Activated T-cell treated with anti-CD3 and anti-CD28 coated beads, Interleukin-2, amount 50 U/mL, for 72 hours (primary cell): ENCODE measurements at regions not wholly inside any gene's neighbourhood (a gene's known extent, or its start where the extent isn't known, plus 50 kb on each side); places are given as distances from the start of the nearest gene placed in this dataset.

Experiments
- ATAC-seq, 2 donors: fragments of 150-1000 bp; cut with Tn5 transposase; replicated peaks in 1 of 2; 2 replicates each; pipeline ENCODE4 v1.10.0; 2021; ENCODE audit warnings: moderate library complexity in 2 of 2, mild to moderate bottlenecking in 1 of 2
- DNase-seq, 2 donors: peaks; one replicate each; pipeline ENCODE4 v3.0.0; 2021 to 2022; ENCODE audit warnings: mixed read lengths in 1 of 2
- H3K27ac Mint-ChIP-seq: one replicate; pipeline ENCODE4 v1.8.0; 2022; ENCODE audit warnings: mild to moderate bottlenecking, moderate library complexity, mixed read lengths
- H3K27me3 Mint-ChIP-seq: one replicate; pipeline ENCODE4 v1.8.0; 2022; ENCODE audit warnings: low read depth, mixed read lengths
- H3K36me3 Mint-ChIP-seq, 2 donors: one replicate each; pipeline ENCODE4 v1.8.0; 2022; ENCODE audit warnings: mixed read lengths in 2 of 2, mild to moderate bottlenecking in 1 of 2; ENCODE audit not compliant: insufficient read depth in 2 of 2
- H3K4me1 Mint-ChIP-seq: one replicate; pipeline ENCODE4 v1.8.0; 2022; ENCODE audit warnings: low read depth, mixed read lengths
- H3K4me3 Mint-ChIP-seq, 2 donors: one replicate each; pipeline ENCODE4 v1.8.0; 2022; ENCODE audit warnings: mild to moderate bottlenecking in 2 of 2, mixed read lengths in 2 of 2, moderate library complexity in 2 of 2
- H3K9me3 Mint-ChIP-seq, 2 donors: one replicate each; pipeline ENCODE4 v1.8.0; 2022; ENCODE audit warnings: mixed read lengths in 2 of 2

DNA sequence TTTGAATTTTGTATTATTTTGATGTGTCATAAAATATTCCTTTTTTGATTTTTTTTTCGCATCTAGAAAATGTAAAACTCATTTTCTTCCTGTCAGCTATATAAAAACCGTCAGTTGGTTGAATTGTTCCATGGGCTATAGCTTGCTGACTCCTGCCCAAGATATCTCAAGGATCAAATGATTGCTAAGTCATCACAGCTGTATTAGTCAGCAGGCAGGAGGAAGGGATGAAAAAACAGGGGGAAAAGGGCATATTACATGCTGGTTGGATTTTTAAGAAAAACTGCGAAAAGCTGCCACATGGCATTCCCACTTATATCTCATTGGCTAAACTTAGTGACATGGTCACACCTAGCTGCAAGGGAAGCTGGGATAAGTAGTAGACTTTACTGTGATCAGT lies 569.9 kb downstream of the BCKDHB start:
- no peaks in the 10 kb centered on the region for H3K4me1 Mint-ChIP-seq
- DNase-seq: no peak
- no peaks in the 10 kb centered on the region for H3K27me3 Mint-ChIP-seq
- ATAC-seq: no peak
- H3K36me3 Mint-ChIP-seq: no peaks in the 10 kb centered on the region
- peaks cover 2 to 4% of the 10 kb centered on the region in 2 donors for H3K9me3 Mint-ChIP-seq
- no peak overlapping the region for H3K27ac Mint-ChIP-seq
- H3K4me3 Mint-ChIP-seq: no peak overlapping the region

GRCh38 chr6:80674669-80675068 lies 568.2 kb downstream of the BCKDHB start:
- no peak overlapping the region for H3K4me3 Mint-ChIP-seq
- no peaks in the 10 kb centered on the region for H3K36me3 Mint-ChIP-seq
- no peaks in the 10 kb centered on the region for H3K27me3 Mint-ChIP-seq

GRCh38 chr6:80673367-80673766 lies 566.9 kb downstream of the BCKDHB start:
- no peaks in the 10 kb centered on the region for H3K36me3 Mint-ChIP-seq
- H3K4me3 Mint-ChIP-seq: no peak overlapping the region
- H3K27ac Mint-ChIP-seq: no peak overlapping the region
- peaks cover under 1 to 4% of the 10 kb centered on the region in 2 donors for H3K9me3 Mint-ChIP-seq
- no peak for DNase-seq
- no peaks in the 10 kb centered on the region for H3K27me3 Mint-ChIP-seq
- no peaks in the 10 kb centered on the region for H3K4me1 Mint-ChIP-seq
- no peak for ATAC-seq

More at GRCh38 chr6:80674669-80675068, 568.2 kb downstream of the BCKDHB start:
- ATAC-seq (no peak), DNase-seq (no peak)
- Mint-ChIP-seq H3K4me1 (no peaks in the 10 kb centered on the region), H3K27ac (no peak overlapping the region), H3K9me3 (peaks cover 2 to 4% of the 10 kb centered on the region in 2 donors)

DNA sequence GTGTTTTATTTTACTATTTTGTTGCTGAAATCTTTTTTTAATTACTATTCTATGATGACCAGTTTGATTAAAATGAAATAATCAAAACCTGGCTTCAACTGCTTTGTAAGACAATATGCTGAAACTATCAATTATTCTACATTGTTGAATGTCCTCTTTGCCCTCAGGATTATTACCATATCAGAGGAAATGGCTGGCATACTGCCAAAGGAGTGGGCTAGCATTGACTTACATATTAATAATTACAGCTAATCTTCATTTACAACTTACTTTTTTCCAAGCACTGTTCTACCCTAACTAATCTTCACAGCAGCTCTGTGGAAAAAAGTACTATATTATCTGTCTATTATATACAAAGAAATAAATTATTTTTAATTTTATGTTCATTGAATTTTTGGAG lies 560.5 kb downstream of the BCKDHB start:
- DNase-seq (no peak), ATAC-seq (no peak)
- no peaks in the 10 kb centered on the region for H3K4me1 Mint-ChIP-seq
- H3K27me3 Mint-ChIP-seq: no peaks in the 10 kb centered on the region
- H3K36me3 Mint-ChIP-seq: no peaks in the 10 kb centered on the region
- no peaks in the 10 kb centered on the region for H3K9me3 Mint-ChIP-seq
- no peak overlapping the region for H3K4me3 Mint-ChIP-seq
- H3K27ac Mint-ChIP-seq: no peak overlapping the region

- H3K4me1 Mint-ChIP-seq: no peaks in the 10 kb centered on the region
- H3K27me3 Mint-ChIP-seq: no peaks in the 10 kb centered on the region
These were observed 552.5 kb downstream of the BCKDHB start for GRCh38 chr6:80658926-80659325.

GRCh38 chr6:80647156-80647555 lies 540.7 kb downstream of the BCKDHB start:
- no peaks in the 10 kb centered on the region for H3K36me3 Mint-ChIP-seq
- no peaks in the 10 kb centered on the region for H3K4me1 Mint-ChIP-seq
- DNase-seq (no peak), ATAC-seq (no peak)
- H3K4me3 Mint-ChIP-seq: no peak overlapping the region
- no peak overlapping the region for H3K27ac Mint-ChIP-seq
- no peaks in the 10 kb centered on the region for H3K27me3 Mint-ChIP-seq
- peaks cover 2 to 9% of the 10 kb centered on the region in 2 donors for H3K9me3 Mint-ChIP-seq

More at GRCh38 chr6:80658926-80659325, 552.5 kb downstream of the BCKDHB start:
- no peak for DNase-seq
- no peaks in the 10 kb centered on the region for H3K36me3 Mint-ChIP-seq
- ATAC-seq: no peak
- no peak overlapping the region for H3K4me3 Mint-ChIP-seq
- no peak overlapping the region for H3K27ac Mint-ChIP-seq
- H3K9me3 Mint-ChIP-seq: peaks cover 0 to 4% of the 10 kb centered on the region in 2 donors

- no peaks in the 10 kb centered on the region for H3K4me1 Mint-ChIP-seq
These were observed 537.4 kb downstream of the BCKDHB start for GRCh38 chr6:80643881-80644280.

GRCh38 chr6:80642452-80642851 lies 536.0 kb downstream of the BCKDHB start:
- no peak for ATAC-seq
- Mint-ChIP-seq H3K4me1 (no peaks in the 10 kb centered on the region), H3K36me3 (no peaks in the 10 kb centered on the region), H3K27me3 (no peaks in the 10 kb centered on the region), H3K4me3 (no peak overlapping the region), H3K9me3 (peaks cover 0 to 5% of the 10 kb centered on the region in 2 donors), H3K27ac (no peak overlapping the region)
- DNase-seq: no peak

More at GRCh38 chr6:80643881-80644280, 537.4 kb downstream of the BCKDHB start:
- Mint-ChIP-seq H3K27ac (no peak overlapping the region), H3K27me3 (no peaks in the 10 kb centered on the region), H3K4me3 (no peak overlapping the region), H3K9me3 (peaks cover 0 to 5% of the 10 kb centered on the region in 2 donors), H3K36me3 (no peaks in the 10 kb centered on the region)
- ATAC-seq (no peak), DNase-seq (no peak)

GRCh38 chr6:80641591-80641990 lies 535.1 kb downstream of the BCKDHB start:
- DNase-seq (no peak), ATAC-seq (no peak)
- Mint-ChIP-seq H3K27ac (no peak overlapping the region), H3K4me1 (no peaks in the 10 kb centered on the region), H3K27me3 (no peaks in the 10 kb centered on the region), H3K9me3 (peaks cover 0 to 5% of the 10 kb centered on the region in 2 donors), H3K36me3 (no peaks in the 10 kb centered on the region), H3K4me3 (no peak overlapping the region)

DNA sequence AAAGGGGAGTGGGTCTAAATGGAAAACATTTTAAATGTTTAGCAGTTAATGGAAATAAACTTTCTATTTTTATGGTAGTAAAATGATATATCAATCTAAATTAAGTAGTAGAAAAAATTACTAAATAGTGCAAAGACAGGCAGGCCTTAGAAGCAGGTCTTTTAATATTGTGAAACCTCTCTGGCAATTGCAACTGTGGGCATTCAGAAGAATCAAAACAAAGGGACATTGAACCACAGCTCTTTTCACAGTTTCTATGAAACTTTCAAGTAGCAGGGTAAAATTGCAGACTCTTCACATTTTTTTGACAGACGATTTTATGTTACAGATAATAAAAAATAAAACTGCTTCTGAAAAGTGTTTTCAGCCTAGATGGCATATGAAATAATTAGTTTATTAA lies 533.7 kb downstream of the BCKDHB start:
- Mint-ChIP-seq H3K36me3 (no peaks in the 10 kb centered on the region), H3K4me1 (no peaks in the 10 kb centered on the region), H3K9me3 (peaks cover 0 to 2% of the 10 kb centered on the region in 2 donors), H3K27ac (no peak overlapping the region), H3K27me3 (no peaks in the 10 kb centered on the region), H3K4me3 (no peak overlapping the region)
- ATAC-seq (no peak), DNase-seq (no peak)

- Mint-ChIP-seq H3K27ac (no peak overlapping the region), H3K9me3 (peaks cover 0 to 4% of the 10 kb centered on the region in 2 donors), H3K36me3 (no peaks in the 10 kb centered on the region), H3K4me1 (no peaks in the 10 kb centered on the region), H3K4me3 (no peak overlapping the region), H3K27me3 (no peaks in the 10 kb centered on the region)
- ATAC-seq (no peak), DNase-seq (no peak)
These were observed 532.7 kb downstream of the BCKDHB start for GRCh38 chr6:80639181-80639629.

- no peaks in the 10 kb centered on the region for H3K27me3 Mint-ChIP-seq
- H3K4me3 Mint-ChIP-seq: no peak overlapping the region
- H3K4me1 Mint-ChIP-seq: no peaks in the 10 kb centered on the region
- peaks cover 0 to 4% of the 10 kb centered on the region in 2 donors for H3K9me3 Mint-ChIP-seq
- DNase-seq: no peak
- H3K36me3 Mint-ChIP-seq: no peaks in the 10 kb centered on the region
- no peak overlapping the region for H3K27ac Mint-ChIP-seq
- ATAC-seq: peak in 1 of 2 donors; percentile 39
These were observed 532.0 kb downstream of the BCKDHB start for GRCh38 chr6:80638213-80639055.

GRCh38 chr6:80637312-80637711 lies 530.8 kb downstream of the BCKDHB start:
- no peaks in the 10 kb centered on the region for H3K4me1 Mint-ChIP-seq
- H3K36me3 Mint-ChIP-seq: no peaks in the 10 kb centered on the region
- no peak overlapping the region for H3K27ac Mint-ChIP-seq
- H3K4me3 Mint-ChIP-seq: no peak overlapping the region
- ATAC-seq: no peak
- no peak for DNase-seq
- H3K9me3 Mint-ChIP-seq: peaks cover 0 to 4% of the 10 kb centered on the region in 2 donors
- H3K27me3 Mint-ChIP-seq: no peaks in the 10 kb centered on the region

- H3K36me3 Mint-ChIP-seq: no peaks in the 10 kb centered on the region
- DNase-seq (no peak), ATAC-seq (no peak)
- H3K4me3 Mint-ChIP-seq: no peak overlapping the region
- no peak overlapping the region for H3K27ac Mint-ChIP-seq
- no peaks in the 10 kb centered on the region for H3K4me1 Mint-ChIP-seq
- H3K27me3 Mint-ChIP-seq: no peaks in the 10 kb centered on the region
- H3K9me3 Mint-ChIP-seq: peaks cover 0 to 4% of the 10 kb centered on the region in 2 donors
These were observed 530.2 kb downstream of the BCKDHB start for GRCh38 chr6:80636689-80637088.
